HFF-Myc (cell line): ENCODE measurements at regions not wholly inside any gene's neighbourhood (a gene's known extent, or its start where the extent isn't known, plus 50 kb on each side); places are given as distances from the start of the nearest gene placed in this dataset.

ENCODE experiments used
- DNase-seq: peaks from one replicate; pipeline ENCODE4 v3.0.0-alpha.2; 2011; ENCODE audit warnings: low read depth; ENCODE audit errors: extremely low read depth
- H3K4me3 ChIP-seq: replicated peaks from 2 replicates; pipeline ENCODE4 v1.5.1; 2011; ENCODE audit warnings: low read depth, mild to moderate bottlenecking, control low read depth, low read length
- TF ChIP-seq, protein P1 (sequence below): IDR thresholded peaks from 2 replicates; pipeline ENCODE4 v1.5.1; 2012; ENCODE audit warnings: mild to moderate bottlenecking, low read depth, low read length, control low read depth; ENCODE audit errors: missing control alignments

- DNase-seq, result no peak
- no peak overlapping the region for H3K4me3 ChIP-seq
- TF ChIP-seq, protein P1, sequence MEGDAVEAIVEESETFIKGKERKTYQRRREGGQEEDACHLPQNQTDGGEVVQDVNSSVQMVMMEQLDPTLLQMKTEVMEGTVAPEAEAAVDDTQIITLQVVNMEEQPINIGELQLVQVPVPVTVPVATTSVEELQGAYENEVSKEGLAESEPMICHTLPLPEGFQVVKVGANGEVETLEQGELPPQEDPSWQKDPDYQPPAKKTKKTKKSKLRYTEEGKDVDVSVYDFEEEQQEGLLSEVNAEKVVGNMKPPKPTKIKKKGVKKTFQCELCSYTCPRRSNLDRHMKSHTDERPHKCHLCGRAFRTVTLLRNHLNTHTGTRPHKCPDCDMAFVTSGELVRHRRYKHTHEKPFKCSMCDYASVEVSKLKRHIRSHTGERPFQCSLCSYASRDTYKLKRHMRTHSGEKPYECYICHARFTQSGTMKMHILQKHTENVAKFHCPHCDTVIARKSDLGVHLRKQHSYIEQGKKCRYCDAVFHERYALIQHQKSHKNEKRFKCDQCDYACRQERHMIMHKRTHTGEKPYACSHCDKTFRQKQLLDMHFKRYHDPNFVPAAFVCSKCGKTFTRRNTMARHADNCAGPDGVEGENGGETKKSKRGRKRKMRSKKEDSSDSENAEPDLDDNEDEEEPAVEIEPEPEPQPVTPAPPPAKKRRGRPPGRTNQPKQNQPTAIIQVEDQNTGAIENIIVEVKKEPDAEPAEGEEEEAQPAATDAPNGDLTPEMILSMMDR, result no peak
Measured at GRCh38 chr7:88387368-88387767, 80.7 kb upstream of the STEAP4 start.

DNA sequence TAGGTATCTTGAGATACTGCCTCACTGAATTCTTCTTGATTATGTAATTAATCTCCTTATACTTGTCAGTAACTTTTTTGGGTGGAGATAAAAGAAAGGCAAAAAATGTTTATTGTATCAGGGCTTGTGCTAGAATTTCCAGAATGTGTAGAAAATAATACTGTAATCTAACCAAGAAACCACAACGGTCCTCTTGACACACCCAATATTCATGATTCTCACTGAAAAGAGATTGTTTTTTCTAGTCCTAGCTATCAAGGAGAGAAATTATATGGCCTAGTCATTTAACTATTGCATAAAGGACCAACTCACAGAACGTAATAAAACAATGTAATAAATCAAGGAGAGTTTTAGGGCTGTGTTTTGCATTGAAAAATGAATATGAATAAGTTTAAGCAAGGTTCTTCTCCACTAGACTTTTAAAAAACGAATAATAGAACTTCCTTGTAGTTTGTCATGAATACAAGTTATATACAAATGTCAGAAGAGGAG is 80.0 kb upstream of the STEAP4 start:
- no peak for DNase-seq
- TF ChIP-seq, protein P1, result no peak
- no peak overlapping the region for H3K4me3 ChIP-seq

DNA sequence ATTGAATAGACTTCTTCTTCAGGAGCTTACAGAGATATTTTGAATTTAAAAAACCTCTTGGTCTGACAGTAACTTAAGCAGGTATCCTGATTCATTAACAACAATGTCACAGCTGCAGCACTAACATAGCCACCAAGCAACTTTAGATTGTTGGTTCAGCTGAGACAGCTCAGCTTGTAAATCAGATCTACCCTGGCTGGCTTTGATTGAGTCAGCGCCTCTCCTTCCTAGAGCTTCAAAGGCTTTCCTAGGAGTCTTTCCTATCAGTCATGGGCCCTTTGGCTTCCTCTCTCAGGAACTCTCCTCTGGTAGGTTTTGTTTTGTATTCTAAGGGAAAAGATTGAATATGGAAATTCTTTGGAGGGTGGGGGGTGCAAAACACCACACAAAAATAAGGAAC is 70.7 kb upstream of the STEAP4 start:
- no peak for DNase-seq
- H3K4me3 ChIP-seq, result no peak overlapping the region
- TF ChIP-seq, protein P1, result no peak

GRCh38 chr7:88368686-88369085 is 62.0 kb upstream of the STEAP4 start:
- no peak overlapping the region for H3K4me3 ChIP-seq
- TF ChIP-seq, protein P1, result no peak
- no peak for DNase-seq

DNA sequence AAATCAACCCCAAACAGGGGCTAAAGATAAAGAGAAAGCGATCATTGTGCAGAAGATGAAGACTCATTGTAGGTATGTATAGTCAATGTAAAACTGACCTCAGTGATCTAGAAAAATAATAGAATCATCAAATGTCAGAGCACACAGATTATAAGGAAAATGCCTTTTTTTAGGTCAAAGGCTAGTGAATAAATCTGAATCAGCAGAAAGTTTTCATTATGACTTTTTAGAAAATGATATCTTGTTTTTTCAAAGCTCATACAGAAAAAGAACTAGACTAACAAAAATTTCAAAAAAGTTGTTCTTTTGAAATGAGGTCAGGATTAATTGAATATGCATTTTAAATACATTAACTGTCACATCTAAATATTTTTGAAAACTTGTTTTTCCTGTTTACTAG is 60.2 kb upstream of the STEAP4 start:
- no peak for DNase-seq
- no peak overlapping the region for H3K4me3 ChIP-seq
- TF ChIP-seq, protein P1, result no peak

- H3K4me3 ChIP-seq, result no peak overlapping the region
- TF ChIP-seq, protein P1, result no peak
- DNase-seq, result no peak
Measured at GRCh38 chr7:88363869-88364268, 57.2 kb upstream of the STEAP4 start.

- DNase-seq, result no peak
Measured at GRCh38 chr7:88363249-88363648, 56.6 kb upstream of the STEAP4 start.

More at GRCh38 chr7:88363249-88363648, 56.6 kb upstream of the STEAP4 start:
- no peak overlapping the region for H3K4me3 ChIP-seq
- TF ChIP-seq, protein P1, result no peak
